ENCODE measurements at regions not wholly inside any gene's neighbourhood (a gene's known extent, or its start where the extent isn't known, plus 50 kb on each side); places are given as distances from the start of the nearest gene placed in this dataset.
"Not testable (repeated sequence)": the region's sequence is repeated elsewhere in the genome, so short reads cannot be mapped to it uniquely, and the experiment has no call there.

DNA sequence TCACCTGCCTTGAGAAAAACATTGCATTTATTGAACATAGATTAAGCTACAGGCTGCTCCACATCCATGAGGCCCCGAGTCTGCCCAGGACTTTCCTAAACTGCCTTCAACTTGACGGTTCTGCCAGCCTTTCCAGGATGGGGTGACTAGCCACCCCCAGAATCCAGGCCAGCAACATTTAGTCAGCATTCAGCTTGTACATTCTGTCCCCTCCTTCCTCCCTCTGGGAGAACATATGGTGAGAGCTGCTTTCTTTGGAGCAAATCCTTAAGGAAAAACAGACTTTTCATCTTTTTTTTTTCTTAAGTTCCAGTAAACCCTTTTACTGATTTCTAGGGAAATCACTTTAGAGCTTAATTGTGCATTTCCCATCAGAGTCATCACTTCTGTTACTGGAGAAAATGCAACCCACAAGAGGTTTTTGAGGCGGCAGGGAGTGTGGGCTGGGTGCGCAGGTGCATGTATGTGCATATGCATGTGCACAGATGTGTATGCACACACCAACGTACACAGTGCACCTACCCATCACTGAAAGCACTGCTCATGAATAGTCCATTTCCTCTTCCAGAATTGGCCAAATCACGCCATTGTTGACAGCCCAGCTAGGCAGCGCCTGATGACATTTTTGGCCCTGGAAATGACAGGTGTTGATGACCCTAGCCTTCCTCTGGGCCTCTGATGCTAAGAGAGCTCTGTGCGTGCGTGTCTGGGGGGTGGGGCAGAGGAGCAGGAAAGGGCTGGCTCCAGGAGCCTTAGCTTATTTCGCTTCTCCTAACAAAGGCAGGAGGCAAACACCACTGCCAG lies 145.6 kb downstream of the HSD17B3 start:
- DNase-seq, result no peak

- DNase-seq, result no peak
These were observed 147.9 kb downstream of the HSD17B3 start for GRCh38 chr9:96154081-96154480.

- no peak for DNase-seq
These were observed 149.4 kb downstream of the HSD17B3 start for GRCh38 chr9:96152550-96152949.

DNA sequence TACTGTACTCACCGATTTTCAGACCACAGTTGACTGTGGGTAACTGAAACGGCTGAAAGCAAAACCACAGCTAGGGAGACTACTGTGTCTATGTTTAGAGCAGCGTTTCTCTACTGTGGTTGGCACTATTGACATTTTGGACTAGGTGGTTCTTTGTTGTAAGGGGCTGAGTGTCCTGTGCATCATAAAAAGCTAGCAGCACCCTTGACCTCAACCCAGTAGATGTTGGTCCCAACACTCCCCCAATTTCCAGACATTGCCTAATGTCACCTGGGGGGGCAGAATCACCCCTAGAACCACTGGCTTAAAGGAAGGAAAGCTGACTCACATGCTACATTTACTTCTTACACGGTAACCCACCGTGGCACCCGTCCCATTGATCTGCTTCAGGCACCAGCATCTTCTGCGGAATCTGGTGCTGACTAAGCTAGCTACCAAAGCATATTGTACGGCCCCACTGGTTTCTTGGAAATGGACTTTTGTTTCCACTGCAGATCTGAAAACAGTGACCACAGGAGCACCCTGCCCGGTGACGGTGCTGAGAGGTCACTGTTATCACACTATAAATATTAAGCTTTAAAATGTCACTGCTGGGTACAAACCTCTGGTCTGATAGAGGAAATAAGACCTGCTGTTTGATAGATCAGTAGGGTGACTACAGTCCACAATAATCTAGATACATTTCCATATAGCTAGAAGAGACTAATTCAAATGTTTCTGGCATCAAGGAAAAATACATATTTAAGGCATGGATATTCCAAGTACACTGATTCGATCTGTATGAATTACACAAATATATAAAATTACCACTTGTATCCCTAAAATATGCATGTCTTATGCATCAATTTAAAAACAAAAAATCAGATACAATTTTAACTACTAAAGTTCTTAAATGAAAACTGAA lies 151.4 kb downstream of the HSD17B3 start:
- peak; percentile 43 to 50 for DNase-seq

GRCh38 chr9:96149533-96150280 lies 152.3 kb downstream of the HSD17B3 start:
- no peak for DNase-seq

DNA sequence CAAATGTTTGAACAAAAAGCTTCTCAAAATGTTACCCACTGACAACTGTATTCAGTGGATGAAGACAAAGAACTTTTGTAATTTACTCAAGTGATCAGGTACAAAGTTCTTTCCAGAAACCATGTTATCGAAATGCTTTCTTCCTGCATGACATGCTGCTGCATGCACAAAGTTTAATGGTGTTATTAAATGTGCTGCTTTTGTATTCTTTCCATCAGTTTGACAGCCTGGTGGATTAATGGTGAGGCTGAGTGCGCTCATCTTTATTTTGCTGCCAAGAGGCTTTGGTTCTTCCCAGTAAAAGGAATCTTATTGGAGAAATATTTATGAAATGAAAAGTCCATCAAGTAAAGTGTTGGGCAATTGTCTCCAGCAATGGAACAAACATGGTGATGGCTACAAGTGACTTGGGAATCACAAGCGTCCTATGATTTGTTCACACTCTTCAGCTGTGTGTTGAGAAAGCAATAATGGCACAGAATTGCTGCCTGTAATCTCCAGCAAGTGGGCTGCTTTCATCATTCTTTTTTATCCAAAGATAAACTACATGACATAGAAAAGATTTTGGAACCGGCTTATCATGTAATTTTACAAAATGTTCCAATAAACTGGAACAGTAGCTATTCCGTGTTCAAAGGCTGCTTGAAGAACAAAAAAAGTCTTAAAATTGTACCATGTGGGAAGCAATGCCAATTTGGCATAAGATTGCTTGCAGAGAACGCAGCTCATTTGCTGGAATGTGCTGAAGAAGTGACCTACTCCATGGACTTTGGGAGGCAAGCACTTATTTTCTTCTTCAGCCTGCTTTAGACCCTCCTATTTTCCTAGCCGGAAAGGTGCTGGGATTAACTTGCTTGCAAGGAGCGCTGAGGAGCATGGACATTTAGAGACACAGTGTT lies 153.1 kb downstream of the HSD17B3 start:
- DNase-seq, result no peak

DNA sequence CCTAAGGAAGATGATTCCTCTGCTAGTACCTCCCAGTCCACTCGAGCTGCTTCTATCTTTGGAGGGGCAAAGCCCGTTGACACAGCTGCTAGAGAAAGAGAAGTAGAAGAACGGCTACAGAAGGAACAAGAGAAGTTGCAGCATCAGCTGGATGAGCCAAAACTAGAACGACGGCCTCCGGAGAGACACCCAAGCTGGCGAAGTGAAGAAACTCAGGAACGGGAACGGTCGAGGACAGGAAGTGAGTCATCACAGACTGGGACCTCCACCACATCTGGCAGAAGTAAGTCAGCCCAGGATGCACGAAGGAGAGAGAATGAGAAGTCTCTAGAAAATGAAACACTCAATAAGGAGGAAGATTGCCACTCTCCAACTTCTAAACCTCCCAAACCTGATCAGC lies 154.9 kb downstream of the HSD17B3 start:
- DNase-seq, result not testable (repeated sequence)

DNA sequence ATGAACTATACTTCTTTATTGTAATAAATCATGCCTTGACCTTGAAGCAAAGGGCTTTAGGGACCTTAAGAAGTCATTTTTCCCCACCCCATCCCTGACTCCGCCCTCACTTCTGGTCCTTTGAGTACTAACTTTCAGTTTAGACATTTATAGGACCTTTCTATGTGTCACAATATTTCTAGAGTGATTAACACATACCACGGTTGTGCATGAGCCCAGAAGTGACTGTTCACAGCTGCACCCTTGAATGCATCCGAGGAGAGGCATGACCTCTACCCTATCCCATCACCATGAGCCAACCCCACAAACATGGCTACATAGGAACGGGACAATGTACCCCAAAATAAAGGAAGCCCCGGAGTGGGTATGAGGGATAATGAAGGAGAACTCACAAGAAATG lies 160.3 kb downstream of the HSD17B3 start:
- DNase-seq, result no peak

DNA sequence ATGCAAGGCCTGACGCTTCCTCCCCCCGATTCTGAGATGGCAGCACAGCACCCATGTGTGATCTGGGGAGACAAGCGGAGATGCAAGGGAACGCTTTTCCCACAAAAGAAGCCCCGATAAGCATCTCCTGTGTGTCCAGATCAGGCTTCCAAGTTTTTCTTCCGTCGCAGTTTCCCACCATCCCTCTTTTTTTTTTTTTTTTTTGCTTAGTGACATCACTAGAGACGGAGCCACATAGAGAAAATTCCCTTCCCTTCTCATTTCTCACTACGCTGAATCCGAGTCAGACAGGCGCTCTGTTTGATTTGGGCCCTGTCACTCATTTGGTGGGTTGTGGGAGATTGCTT lies 160.9 kb downstream of the HSD17B3 start:
- DNase-seq, result no peak

DNA sequence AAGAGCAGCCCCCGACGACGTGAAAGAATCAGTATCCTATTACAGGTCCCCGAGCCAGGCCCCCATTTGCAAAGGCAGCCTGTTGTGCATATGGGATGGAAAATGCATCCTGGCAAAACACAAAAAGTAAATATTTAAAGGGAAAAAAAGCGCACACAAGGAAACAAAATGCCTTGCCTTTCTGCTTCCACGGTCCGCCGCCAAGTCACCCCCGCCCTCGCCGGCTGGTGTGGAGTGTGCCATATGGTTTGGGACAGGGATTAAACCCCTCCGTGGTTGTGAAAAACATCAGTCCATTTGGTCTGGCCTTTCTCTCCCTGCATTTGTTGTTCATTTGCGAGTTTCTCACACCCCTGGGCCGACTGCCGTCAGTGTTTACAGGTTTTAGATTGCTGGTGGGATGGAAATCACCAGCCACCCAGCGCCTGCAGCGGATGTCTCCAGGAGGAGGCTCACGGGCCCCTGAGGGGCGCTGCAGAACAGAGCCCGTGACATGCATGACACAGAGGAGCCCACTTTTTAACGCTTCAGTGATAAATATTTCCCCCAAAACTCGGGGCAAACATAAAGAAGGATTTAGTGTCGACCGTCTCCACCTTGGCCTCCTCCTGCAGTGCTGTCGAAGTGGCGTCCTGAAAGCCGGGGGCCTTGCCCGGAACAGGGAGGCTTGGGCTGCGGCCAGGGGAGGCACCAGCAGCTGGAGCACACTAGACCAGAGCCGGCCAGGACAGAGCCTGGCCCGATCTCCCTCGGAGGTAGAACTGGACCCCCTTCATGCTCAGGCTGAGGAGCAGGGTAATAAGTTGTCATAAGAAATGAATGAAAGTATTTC lies 161.5 kb downstream of the HSD17B3 start:
- no peak for DNase-seq

- DNase-seq, result no peak
These were observed 162.2 kb downstream of the HSD17B3 start for GRCh38 chr9:96139592-96140295.

DNA sequence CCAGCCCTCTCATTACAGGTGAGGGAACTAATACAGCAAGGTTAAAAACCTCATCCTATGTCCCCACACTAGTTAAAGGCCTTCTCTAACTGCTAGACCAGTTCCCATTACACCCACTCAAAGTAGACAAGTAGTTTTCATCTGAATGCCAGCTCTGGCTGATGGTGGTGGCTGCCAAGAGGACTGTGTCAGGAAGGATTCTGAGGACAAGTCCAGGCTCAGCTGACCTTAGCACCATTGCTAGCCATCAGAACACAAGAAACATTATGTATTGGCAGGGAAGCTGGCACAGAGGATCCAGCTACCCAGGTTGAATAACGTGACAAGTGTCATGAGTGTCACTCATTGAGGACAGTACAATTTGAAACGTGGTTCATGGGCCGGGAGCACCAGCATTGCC lies 163.4 kb downstream of the HSD17B3 start:
- DNase-seq, result no peak

- DNase-seq, result no peak
These were observed 164.1 kb downstream of the HSD17B3 start for GRCh38 chr9:96137671-96138429.

- no peak for DNase-seq
These were observed 164.8 kb downstream of the HSD17B3 start for GRCh38 chr9:96136992-96137670.

DNA sequence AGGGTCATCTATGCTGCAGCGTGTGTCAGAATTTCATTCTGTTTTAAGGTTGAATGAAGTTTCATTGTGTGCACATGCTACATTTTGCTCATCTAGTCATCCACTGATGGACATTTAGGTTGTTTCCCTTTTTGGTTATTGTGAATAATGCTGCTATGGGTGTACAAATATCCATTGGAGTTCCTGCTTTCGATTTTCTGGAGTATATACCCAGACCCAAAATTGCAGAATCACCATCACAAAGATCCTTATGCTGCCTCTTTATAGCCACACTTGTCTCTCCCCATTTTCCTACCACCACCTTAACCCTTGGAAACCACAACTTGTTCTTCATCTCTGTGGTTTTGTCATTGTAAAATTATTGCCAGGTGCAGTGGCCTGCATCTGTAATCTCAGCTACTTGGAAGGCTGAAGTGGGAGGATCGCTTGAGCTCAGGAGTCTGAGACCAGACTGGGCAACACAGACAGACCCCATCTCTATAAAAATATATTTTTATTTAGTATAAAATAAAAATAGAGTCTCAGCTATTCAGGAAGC lies 166.2 kb downstream of the HSD17B3 start:
- DNase-seq, result no peak

DNA sequence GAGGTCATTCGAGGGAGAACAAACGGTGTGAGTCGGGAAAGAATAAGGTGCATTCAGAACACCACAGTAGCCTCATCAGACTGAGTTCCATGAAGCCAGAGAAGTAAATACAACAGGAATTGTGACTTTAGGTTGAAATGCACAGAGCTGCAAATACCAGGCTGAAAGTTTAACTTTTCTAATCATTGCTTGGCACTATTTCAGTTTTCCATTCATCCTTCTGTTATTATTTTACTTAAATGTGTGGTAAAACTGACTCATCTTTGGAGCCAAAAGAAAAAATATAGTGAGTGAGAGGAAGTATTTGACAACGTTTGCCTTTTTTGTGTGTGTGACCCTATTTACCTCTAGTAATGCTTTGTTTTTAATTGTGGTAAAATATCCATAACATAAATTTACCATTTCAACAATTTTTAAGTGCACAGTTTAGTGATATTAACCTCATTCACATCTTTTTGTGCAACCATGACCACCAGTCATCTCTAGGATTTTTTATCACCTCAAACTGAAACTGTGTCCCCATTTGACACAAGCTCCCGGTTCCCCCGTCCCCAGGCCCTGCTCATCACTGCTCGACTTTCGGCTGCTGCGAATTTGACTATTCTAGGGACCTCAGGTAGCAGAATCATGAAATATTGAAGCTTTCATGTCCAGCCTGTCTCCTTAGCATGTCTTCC lies 166.8 kb downstream of the HSD17B3 start:
- no peak for DNase-seq

DNA sequence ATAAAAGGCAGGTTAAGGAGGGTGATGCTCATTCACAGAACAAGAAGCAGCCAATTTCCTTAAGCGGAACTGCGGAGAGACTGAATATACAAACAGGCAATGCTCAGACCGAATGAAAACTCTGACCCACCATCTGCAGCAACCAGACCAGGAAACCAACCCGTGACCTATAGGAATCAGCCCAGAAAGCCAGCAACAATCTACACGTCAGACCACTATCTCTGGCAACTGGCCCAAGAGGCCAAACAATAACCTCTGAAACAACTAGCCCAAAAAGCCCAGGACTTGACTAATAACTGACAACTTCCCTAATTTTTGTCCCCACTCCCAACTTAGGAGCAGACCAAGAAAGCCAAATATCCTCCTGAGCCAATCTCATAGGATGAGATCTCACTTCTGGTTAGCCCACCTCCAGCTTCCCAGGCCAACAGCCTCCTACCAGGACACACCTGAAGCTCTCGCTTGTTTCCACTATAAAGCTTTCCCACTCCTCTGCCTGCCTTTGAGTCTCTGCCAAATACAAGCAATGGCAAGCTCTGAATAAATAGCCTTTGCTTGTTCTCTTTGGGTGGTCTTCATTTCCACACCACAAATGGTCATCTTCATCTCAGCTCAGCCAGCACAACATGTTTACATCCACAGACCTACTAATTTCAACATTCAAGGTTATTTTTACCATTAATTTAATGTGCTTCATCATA lies 168.5 kb downstream of the HSD17B3 start:
- no peak for DNase-seq

GRCh38 chr9:96131825-96132224 lies 170.2 kb downstream of the HSD17B3 start:
- no peak for DNase-seq
